Neural progenitor cell (in vitro differentiated cells): ENCODE measurements at regions not wholly inside any gene's neighbourhood (a gene's known extent, or its start where the extent isn't known, plus 50 kb on each side); places are given as distances from the start of the nearest gene placed in this dataset.

Experiments
- DNase-seq: peaks from one replicate; pipeline ENCODE4 v3.0.0-alpha.2; 2016; ENCODE audit warnings: low spot score
- H2AFZ ChIP-seq: fragments of 200-600 bp; sonication (generic); replicated peaks from 2 replicates; pipeline ENCODE4 v1.6.1; 2016; ENCODE audit warnings: antibody characterized with exemption
- H3F3A ChIP-seq: fragments of 200-600 bp; sonication (generic); 2 replicates; pipeline ENCODE4 v1.6.1; 2016; ENCODE audit warnings: antibody characterized with exemption, low read depth
- H3K27ac ChIP-seq: fragments of 200-600 bp; sonication (generic); 2 replicates; pipeline ENCODE4 v1.5.1; 2016; ENCODE audit warnings: mild to moderate bottlenecking
- H3K27me3 ChIP-seq: fragments of 200-600 bp; sonication (generic); 2 replicates; pipeline ENCODE4 v1.6.1; 2016; ENCODE audit warnings: mild to moderate bottlenecking, moderate library complexity
- H3K36me3 ChIP-seq: fragments of 200-600 bp; sonication (generic); 2 replicates; pipeline ENCODE4 v1.5.1; 2016
- H3K4me1 ChIP-seq: fragments of 200-600 bp; sonication (generic); 2 replicates; pipeline ENCODE4 v1.6.1; 2016; ENCODE audit warnings: mixed run types
- H3K4me2 ChIP-seq: fragments of 200-600 bp; sonication (generic); 2 replicates; pipeline ENCODE4 v1.6.1; 2016
- H3K4me3 ChIP-seq: fragments of 200-600 bp; sonication (generic); 2 replicates; pipeline ENCODE4 v1.5.1; 2016
- H3K79me2 ChIP-seq: fragments of 200-600 bp; sonication (generic); 2 replicates; pipeline ENCODE4 v1.6.1; 2016; ENCODE audit warnings: low read depth
- H3K9ac ChIP-seq: fragments of 200-600 bp; sonication (generic); 2 replicates; pipeline ENCODE4 v1.6.1; 2016
- H3K9me3 ChIP-seq: fragments of 200-600 bp; sonication (generic); 2 replicates; pipeline ENCODE4 v1.5.1; 2016; ENCODE audit warnings: low read depth
- H4K20me1 ChIP-seq: fragments of 200-600 bp; sonication (generic); 2 replicates; pipeline ENCODE4 v1.6.1; 2016; ENCODE audit warnings: low read depth
- H3K27ac Mint-ChIP-seq: 3 replicates; pipeline ENCODE4 v1.8.0; 2021; ENCODE audit warnings: mixed read lengths
- H3K27me3 Mint-ChIP-seq: 2 replicates; pipeline ENCODE4 v1.8.0; 2022; ENCODE audit warnings: low read depth, mild to moderate bottlenecking, inconsistent platforms, moderate library complexity, mixed read lengths; ENCODE audit not compliant: insufficient read depth
- H3K36me3 Mint-ChIP-seq: 3 replicates; pipeline ENCODE4 v1.8.0; 2021; ENCODE audit warnings: mixed read lengths
- H3K4me1 Mint-ChIP-seq: 3 replicates; pipeline ENCODE4 v1.8.0; 2021; ENCODE audit warnings: mixed read lengths
- H3K4me3 Mint-ChIP-seq: 3 replicates; pipeline ENCODE4 v1.8.0; 2021; ENCODE audit warnings: mild to moderate bottlenecking, moderate library complexity, mixed read lengths
- H3K9me3 Mint-ChIP-seq: 3 replicates; pipeline ENCODE4 v1.8.0; 2020; ENCODE audit warnings: mixed read lengths
- EZH2 ChIP-seq: fragments of 200-600 bp; sonication (generic); IDR thresholded peaks from 2 replicates; pipeline ENCODE4 v1.6.1; 2017; ENCODE audit warnings: antibody characterized with exemption, mild to moderate bottlenecking, moderate library complexity
- EZH2phosphoT487 ChIP-seq: fragments of 200-600 bp; sonication (generic); IDR thresholded peaks from 2 replicates; pipeline ENCODE4 v1.6.1; 2017; ENCODE audit warnings: antibody characterized with exemption
- TF ChIP-seq, protein P1 (sequence below): fragments of 200-600 bp; sonication (generic); IDR thresholded peaks from 2 replicates; pipeline ENCODE4 v1.5.1; 2017; ENCODE audit warnings: antibody characterized with exemption, mild to moderate bottlenecking

DNA sequence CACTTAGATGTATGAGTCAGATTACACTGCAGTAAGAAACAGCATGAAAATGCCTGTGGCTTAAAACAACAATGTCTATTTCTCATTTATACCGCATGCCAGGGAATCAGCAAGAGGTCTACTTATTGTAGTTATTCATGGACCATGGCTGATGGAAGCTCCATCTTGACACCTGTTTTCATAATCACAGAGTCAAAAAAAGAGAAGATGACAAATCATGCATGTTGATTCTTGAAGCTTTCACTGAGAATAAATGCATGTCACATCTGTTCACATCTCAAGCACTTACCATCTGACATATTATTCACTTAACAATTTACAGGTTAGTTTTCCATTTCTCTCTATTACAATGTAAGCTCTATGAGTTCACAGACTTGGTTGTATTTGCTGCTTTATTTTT is 194.2 kb upstream of the SLITRK2 start:
- H3K4me1 Mint-ChIP-seq, result no peaks in the 10 kb centered on the region
- Histone ChIP-seq H3K27me3 (no peaks in the 10 kb centered on the region), H3K4me3 (no peak overlapping the region), H3K9me3 (no peaks in the 10 kb centered on the region), H3K79me2 (no peaks in the 10 kb centered on the region), H3K9ac (no peak overlapping the region), H3F3A (no peaks in the 10 kb centered on the region), H3K36me3 (no peaks in the 10 kb centered on the region), H3K27ac (no peak overlapping the region), H2AFZ (no peak overlapping the region), H3K4me1 (no peaks in the 10 kb centered on the region), H3K4me2 (no peak overlapping the region), H4K20me1 (no peaks in the 10 kb centered on the region)
- H3K36me3 Mint-ChIP-seq, result no peaks in the 10 kb centered on the region
- no peak overlapping the region for H3K27ac Mint-ChIP-seq
- H3K9me3 Mint-ChIP-seq, result peaks cover 2% of the 10 kb centered on the region
- H3K27me3 Mint-ChIP-seq, result no peaks in the 10 kb centered on the region
- TF ChIP-seq EZH2, result no peak
- TF ChIP-seq, protein P1, sequence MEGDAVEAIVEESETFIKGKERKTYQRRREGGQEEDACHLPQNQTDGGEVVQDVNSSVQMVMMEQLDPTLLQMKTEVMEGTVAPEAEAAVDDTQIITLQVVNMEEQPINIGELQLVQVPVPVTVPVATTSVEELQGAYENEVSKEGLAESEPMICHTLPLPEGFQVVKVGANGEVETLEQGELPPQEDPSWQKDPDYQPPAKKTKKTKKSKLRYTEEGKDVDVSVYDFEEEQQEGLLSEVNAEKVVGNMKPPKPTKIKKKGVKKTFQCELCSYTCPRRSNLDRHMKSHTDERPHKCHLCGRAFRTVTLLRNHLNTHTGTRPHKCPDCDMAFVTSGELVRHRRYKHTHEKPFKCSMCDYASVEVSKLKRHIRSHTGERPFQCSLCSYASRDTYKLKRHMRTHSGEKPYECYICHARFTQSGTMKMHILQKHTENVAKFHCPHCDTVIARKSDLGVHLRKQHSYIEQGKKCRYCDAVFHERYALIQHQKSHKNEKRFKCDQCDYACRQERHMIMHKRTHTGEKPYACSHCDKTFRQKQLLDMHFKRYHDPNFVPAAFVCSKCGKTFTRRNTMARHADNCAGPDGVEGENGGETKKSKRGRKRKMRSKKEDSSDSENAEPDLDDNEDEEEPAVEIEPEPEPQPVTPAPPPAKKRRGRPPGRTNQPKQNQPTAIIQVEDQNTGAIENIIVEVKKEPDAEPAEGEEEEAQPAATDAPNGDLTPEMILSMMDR, result no peak
- no peak for TF ChIP-seq EZH2phosphoT487
- no peak overlapping the region for H3K4me3 Mint-ChIP-seq
- no peak for DNase-seq

DNA sequence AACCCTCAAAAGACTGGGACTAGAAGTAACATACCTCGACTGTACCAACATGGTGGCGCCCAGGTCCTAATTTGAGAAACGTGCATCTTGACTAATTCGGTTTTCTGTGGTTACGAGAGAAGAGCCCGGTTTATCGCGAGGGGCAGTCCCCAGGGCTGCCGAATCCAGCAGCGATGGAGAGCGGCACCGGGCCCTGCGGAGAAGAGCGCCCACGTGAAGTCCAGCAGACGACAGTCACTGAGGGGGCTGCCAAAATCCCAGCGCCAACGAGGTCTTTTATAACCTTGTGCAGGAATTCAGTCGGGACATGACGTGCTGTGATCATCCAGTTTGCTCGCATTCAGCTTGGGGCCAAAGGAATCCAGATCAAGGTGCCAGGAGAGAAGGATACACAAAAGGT is 187.5 kb upstream of the SLITRK2 start:
- no peaks in the 10 kb centered on the region for H3K9me3 ChIP-seq
- H3K4me3 ChIP-seq, result no peak overlapping the region
- DNase-seq, result no peak
- H3K4me2 ChIP-seq, result no peak overlapping the region
- no peaks in the 10 kb centered on the region for H3K27me3 ChIP-seq
- H3K9me3 Mint-ChIP-seq, result peaks cover 21% of the 10 kb centered on the region
- H3K9ac ChIP-seq, result no peak overlapping the region
- H3K79me2 ChIP-seq, result no peaks in the 10 kb centered on the region
- H3K4me3 Mint-ChIP-seq, result no peak overlapping the region
- no peaks in the 10 kb centered on the region for H3K36me3 Mint-ChIP-seq
- no peak overlapping the region for H3K27ac ChIP-seq
- TF ChIP-seq, protein P1, result no peak
- no peak for TF ChIP-seq EZH2
- no peak for TF ChIP-seq EZH2phosphoT487
- no peaks in the 10 kb centered on the region for H3K4me1 ChIP-seq
- no peaks in the 10 kb centered on the region for H4K20me1 ChIP-seq
- no peaks in the 10 kb centered on the region for H3F3A ChIP-seq
- no peak overlapping the region for H3K27ac Mint-ChIP-seq
- H3K36me3 ChIP-seq, result no peaks in the 10 kb centered on the region
- H2AFZ ChIP-seq, result no peak overlapping the region
- H3K4me1 Mint-ChIP-seq, result no peaks in the 10 kb centered on the region
- H3K27me3 Mint-ChIP-seq, result peaks cover 3% of the 10 kb centered on the region

DNA sequence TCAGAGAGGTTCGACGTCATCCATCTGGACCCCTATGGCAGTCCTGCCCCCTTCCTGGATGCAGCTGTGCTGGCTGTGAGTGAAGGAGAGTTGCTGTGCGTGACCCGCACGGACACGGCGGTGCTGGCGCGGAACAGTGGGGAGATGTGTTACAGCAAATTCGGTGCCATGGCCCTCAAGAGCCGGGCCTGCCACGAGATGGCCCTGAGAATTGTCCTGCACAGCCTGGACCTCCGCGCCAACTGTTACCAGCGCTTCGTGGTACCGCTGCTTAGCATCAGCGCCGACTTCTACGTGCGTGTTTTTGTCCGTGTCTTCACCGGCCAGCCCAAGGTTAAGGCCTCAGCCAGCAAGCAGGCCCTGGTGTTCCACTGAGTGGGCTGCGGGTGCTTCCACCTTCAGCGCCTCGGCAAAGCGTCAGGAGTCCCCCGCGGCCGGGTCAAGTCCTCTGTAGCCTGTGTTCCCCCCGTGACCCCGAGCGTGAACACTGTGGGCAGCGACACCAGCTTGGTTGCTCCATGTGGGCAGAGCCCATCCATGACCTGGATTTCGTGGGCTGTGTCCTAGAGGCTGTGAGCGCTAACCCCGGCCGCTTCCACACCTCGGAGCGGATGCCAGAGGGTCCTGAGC is 186.7 kb upstream of the SLITRK2 start:
- Histone ChIP-seq H3K4me3 (no peak overlapping the region), H3K9me3 (no peaks in the 10 kb centered on the region), H3K4me2 (no peak overlapping the region), H2AFZ (no peak overlapping the region), H3F3A (no peaks in the 10 kb centered on the region), H3K27ac (no peak overlapping the region), H3K36me3 (no peaks in the 10 kb centered on the region), H3K79me2 (no peaks in the 10 kb centered on the region), H3K27me3 (no peaks in the 10 kb centered on the region), H3K9ac (no peak overlapping the region), H4K20me1 (no peaks in the 10 kb centered on the region), H3K4me1 (no peaks in the 10 kb centered on the region)
- DNase-seq, result no peak
- TF ChIP-seq, protein P1, result no peak
- TF ChIP-seq EZH2phosphoT487, result no peak
- TF ChIP-seq EZH2, result no peak
- Mint-ChIP-seq H3K27ac (no peak overlapping the region), H3K27me3 (peaks cover 3% of the 10 kb centered on the region), H3K9me3 (peaks cover 21% of the 10 kb centered on the region), H3K4me1 (no peaks in the 10 kb centered on the region), H3K4me3 (no peak overlapping the region), H3K36me3 (no peaks in the 10 kb centered on the region)
